ENCODE measurements at regions not wholly inside any gene's neighbourhood (a gene's known extent, or its start where the extent isn't known, plus 50 kb on each side); places are given as distances from the start of the nearest gene placed in this dataset.

DNA sequence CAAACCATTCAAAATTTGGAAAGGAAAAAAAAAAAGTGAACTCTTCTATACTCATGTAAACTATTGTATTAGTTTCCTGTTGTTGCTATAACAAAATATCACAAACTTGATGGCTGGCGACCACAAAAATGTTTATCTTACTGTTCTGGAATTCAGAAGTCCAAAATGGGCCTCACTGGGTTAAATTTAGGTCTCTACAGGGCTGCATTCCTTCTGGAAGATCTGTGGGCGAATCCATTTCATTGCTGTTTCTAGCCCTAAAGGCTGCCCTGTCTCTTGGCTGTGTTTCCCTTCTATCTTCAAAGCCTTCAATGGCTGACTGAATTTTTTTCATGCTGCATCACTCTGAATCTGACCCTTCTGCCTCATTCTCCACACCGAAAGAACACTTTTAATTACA, 105.1 kb upstream of the NAV3 start:
- H4K20me1 ChIP-seq (replicated peaks; ENCODE audit: control insufficient read depth, insufficient read depth, low read length), result no peaks in the 10 kb centered on the region
- in situ Hi-C loops (cut with MboI), result no loop called here
- CTCF ChIA-PET (ENCODE audit: low intra/inter-chr PET ratio), result no interaction called here
- no peak for DNase-seq (ENCODE audit: extremely low read depth in 1 of 4, low spot score in 3 of 4)
- intact Hi-C loops (cut with micrococcal nuclease), result no loop called here
- H3K4me1 ChIP-seq (replicated peaks in 1 of 2; ENCODE audit: control insufficient read depth in 2 of 2, insufficient read depth in 2 of 2, low read length in 2 of 2), result no peaks in the 10 kb centered on the region
- H3K79me2 ChIP-seq (ENCODE audit: control insufficient read depth, insufficient read depth, low read length), result no peaks in the 10 kb centered on the region
- no peak overlapping the region for H3K4me3 ChIP-seq
- POLR2A ChIA-PET, result no interaction called here
- no TSS peak for BruUV-seq (replicated peaks)
- H3K9me3 ChIP-seq (replicated peaks; ENCODE audit: control insufficient read depth, insufficient read depth, low read depth, low read length), result peaks cover 3% of the 10 kb centered on the region; the same call in 1 of the 2 replicates
- WGBS (ENCODE audit: insufficient coverage, low coverage, missing lambda C conversion rate), result 0% methylated on average over 3 of the region's 3 CpGs
- H3K27ac ChIP-seq (ENCODE audit: extremely low read depth, low read depth, low read length), result no peak overlapping the region
- H3K27me3 ChIP-seq (ENCODE audit: control insufficient read depth in 2 of 2, insufficient read depth in 2 of 2, low read length in 2 of 2), result no peaks in the 10 kb centered on the region
- no peak for FAIRE-seq
- no peaks in the 10 kb centered on the region for H3K36me3 ChIP-seq (ENCODE audit: control insufficient read depth, insufficient read depth, low read length)
- H3K9ac ChIP-seq (ENCODE audit: insufficient read depth in 1 of 2, low read depth in 2 of 2, low read length in 2 of 2), result no peak overlapping the region
- no peak for ATAC-seq
- H3K9me1 ChIP-seq (ENCODE audit: control insufficient read depth, insufficient read depth, low read length), result no peaks in the 10 kb centered on the region
- no peak overlapping the region for H3K4me2 ChIP-seq (ENCODE audit: insufficient read depth, low read length)
- TF ChIP-seq, protein P1, sequence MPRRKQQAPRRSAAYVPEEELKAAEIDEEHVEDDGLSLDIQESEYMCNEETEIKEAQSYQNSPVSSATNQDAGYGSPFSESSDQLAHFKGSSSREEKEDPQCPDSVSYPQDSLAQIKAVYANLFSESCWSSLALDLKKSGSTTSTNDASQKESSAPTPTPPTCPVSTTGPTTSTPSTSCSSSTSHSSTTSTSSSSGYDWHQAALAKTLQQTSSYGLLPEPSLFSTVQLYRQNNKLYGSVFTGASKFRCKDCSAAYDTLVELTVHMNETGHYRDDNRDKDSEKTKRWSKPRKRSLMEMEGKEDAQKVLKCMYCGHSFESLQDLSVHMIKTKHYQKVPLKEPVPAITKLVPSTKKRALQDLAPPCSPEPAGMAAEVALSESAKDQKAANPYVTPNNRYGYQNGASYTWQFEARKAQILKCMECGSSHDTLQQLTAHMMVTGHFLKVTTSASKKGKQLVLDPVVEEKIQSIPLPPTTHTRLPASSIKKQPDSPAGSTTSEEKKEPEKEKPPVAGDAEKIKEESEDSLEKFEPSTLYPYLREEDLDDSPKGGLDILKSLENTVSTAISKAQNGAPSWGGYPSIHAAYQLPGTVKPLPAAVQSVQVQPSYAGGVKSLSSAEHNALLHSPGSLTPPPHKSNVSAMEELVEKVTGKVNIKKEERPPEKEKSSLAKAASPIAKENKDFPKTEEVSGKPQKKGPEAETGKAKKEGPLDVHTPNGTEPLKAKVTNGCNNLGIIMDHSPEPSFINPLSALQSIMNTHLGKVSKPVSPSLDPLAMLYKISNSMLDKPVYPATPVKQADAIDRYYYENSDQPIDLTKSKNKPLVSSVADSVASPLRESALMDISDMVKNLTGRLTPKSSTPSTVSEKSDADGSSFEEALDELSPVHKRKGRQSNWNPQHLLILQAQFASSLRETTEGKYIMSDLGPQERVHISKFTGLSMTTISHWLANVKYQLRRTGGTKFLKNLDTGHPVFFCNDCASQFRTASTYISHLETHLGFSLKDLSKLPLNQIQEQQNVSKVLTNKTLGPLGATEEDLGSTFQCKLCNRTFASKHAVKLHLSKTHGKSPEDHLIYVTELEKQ (CRISPR knock-in tag; IDR thresholded peaks at IDR 0.05), result no peak
- TF ChIP-seq HEY1 (CRISPR knock-in tag; IDR thresholded peaks at IDR 0.05; ENCODE audit: borderline replicate concordance) (no peak), ZNF431 (CRISPR knock-in tag; IDR thresholded peaks at IDR 0.05) (no peak), RBM25 (IDR thresholded peaks at IDR 0.05; ENCODE audit: low read depth, low read length, severe bottlenecking) (no peak), NFRKB (IDR thresholded peaks at IDR 0.05; ENCODE audit: low read depth) (no peak), FOXJ2 (tag; IDR thresholded peaks at IDR 0.05) (no peak), WHSC1 (IDR thresholded peaks at IDR 0.05; ENCODE audit: low read length) (no peak), MTA2 (IDR thresholded peaks at IDR 0.05; ENCODE audit: low read depth) (no peak), GABPB1 (CRISPR knock-in tag; IDR thresholded peaks at IDR 0.05) (no peak), ILK (tag; IDR thresholded peaks at IDR 0.05; ENCODE audit: borderline replicate concordance, low read depth) (no peak)
- TF ChIP-seq, protein P2, sequence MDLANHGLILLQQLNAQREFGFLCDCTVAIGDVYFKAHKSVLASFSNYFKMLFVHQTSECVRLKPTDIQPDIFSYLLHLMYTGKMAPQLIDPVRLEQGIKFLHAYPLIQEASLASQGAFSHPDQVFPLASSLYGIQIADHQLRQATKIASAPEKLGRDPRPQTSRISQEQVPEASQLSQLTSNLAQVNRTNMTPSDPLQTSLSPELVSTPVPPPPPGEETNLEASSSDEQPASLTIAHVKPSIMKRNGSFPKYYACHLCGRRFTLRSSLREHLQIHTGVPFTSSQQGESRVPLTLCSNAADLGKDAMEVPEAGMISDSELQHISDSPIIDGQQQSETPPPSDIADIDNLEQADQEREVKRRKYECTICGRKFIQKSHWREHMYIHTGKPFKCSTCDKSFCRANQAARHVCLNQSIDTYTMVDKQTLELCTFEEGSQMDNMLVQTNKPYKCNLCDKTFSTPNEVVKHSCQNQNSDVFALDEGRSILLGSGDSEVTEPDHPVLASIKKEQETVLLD (IDR thresholded peaks at IDR 0.05), result no peak
- TF ChIP-seq, protein P3, sequence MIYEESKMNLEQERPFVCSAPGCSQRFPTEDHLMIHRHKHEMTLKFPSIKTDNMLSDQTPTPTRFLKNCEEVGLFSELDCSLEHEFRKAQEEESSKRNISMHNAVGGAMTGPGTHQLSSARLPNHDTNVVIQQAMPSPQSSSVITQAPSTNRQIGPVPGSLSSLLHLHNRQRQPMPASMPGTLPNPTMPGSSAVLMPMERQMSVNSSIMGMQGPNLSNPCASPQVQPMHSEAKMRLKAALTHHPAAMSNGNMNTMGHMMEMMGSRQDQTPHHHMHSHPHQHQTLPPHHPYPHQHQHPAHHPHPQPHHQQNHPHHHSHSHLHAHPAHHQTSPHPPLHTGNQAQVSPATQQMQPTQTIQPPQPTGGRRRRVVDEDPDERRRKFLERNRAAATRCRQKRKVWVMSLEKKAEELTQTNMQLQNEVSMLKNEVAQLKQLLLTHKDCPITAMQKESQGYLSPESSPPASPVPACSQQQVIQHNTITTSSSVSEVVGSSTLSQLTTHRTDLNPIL (CRISPR knock-in tag; IDR thresholded peaks at IDR 0.05), result no peak
- TF ChIP-seq, protein P4, sequence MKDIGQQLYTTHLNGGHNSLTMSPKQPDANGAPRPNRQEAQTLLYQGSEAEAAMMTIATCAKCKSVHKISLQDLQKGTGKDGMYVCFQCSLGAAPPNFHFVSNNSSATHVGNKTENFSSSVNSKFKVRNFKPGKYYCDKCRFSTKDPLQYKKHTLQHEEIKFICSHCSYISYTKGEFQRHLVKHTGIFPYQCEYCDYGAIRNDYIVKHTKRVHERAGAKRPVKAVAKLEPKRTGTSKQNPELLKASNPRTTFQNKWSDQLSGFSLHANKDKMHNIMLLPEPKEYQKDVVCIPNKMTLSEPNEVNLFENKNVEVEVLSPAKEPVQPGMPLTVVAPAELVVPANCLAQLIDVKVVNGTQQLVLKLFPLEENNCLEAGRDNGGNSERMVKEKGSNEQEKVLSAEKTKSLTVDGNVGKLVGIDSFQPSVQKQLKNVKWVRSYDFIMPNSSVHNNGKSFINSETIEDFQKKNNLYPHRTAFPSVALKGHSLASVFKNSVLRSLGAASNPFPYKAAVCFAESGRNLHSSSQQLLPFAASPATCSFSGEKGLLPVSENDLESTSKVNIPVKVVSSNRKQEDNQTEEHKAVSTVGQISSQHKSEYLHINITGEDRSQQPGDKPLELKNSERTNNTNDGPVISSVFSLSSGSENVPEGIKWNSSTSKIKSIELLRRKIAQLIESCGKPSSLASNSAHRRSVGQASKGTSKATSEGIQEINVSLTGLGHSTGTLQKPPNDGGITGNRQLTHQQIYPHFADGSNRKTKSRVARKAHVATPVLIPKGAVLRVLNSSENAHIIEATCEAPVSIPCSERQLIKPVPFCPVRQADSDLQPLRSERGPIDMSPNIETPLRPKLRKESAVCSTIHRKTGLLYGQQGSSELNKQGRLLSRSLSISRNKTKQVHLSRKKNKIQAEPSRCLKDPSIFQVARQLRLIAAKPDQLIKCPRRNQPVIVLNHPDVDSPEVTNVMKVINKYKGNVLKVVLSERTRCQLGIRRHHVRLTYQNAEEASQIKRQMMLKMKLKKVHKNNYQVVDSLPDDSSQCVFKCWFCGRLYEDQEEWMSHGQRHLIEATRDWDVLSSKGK (CRISPR knock-in tag; IDR thresholded peaks at IDR 0.05), result no peak
- no peak overlapping the region for H2AFZ ChIP-seq (ENCODE audit: low read depth, low read length)
